B cell (primary cell): ENCODE measurements at regions not wholly inside any gene's neighbourhood (a gene's known extent, or its start where the extent isn't known, plus 50 kb on each side); places are given as distances from the start of the nearest gene placed in this dataset.

Experiments used
- ATAC-seq: fragments of 200-7000 bp; cut with Tn5 transposase; one replicate; pipeline ENCODE4 v1.10.0; 2021; ENCODE audit warnings: low read depth, mild to moderate bottlenecking, moderate number of reproducible peaks, moderate library complexity
- CTCF ChIA-PET: fragments of 350-600 bp; sonication (Branson Sonifier 250); formaldehyde crosslinking; loops from one replicate; lab custom pipeline; 2021; ENCODE audit warnings: antibody characterized with exemption, inconsistent platforms; lab: Charles Lee
- POLR2A ChIA-PET: fragments of 350-600 bp; sonication (Branson Sonifier 250); formaldehyde crosslinking; loops from one replicate; lab custom pipeline; 2021; ENCODE audit warnings: antibody characterized with exemption; lab: Charles Lee
- DNase-seq: peaks from one replicate; pipeline ENCODE4 v3.0.0; 2013
- H2AFZ ChIP-seq: 2 replicates; pipeline ENCODE4 v1.6.1; 2012; ENCODE audit warnings: mild to moderate bottlenecking, low read depth, low read length; ENCODE audit not compliant: insufficient read depth, poor library complexity, severe bottlenecking
- H3K27ac ChIP-seq, 2 donors: 1 replicate in 1 of 2; 2 replicates in 1 of 2; pipeline ENCODE4 v1.5.1; 2012 to 2013; ENCODE audit warnings: low read length in 2 of 2, mild to moderate bottlenecking in 2 of 2, moderate library complexity in 1 of 2
- H3K27me3 ChIP-seq, 4 experiments: fragments of 200-600 bp in 1 of 4; sonication (generic) in 1 of 4; replicated peaks in 1 of 4; 1 replicate in 2 of 4; 2 replicates in 2 of 4; pipeline versions ENCODE4 v1.6.1 to v1.7.0; 2013 to 2016; ENCODE audit warnings: low read length in 3 of 4, mild to moderate bottlenecking in 2 of 4, mixed read lengths in 1 of 4, moderate library complexity in 1 of 4; ENCODE audit not compliant: insufficient read depth in 4 of 4, control insufficient read depth in 3 of 4; ENCODE audit errors: control extremely low read depth in 1 of 4
- H3K36me3 ChIP-seq, 2 experiments: replicated peaks in 1 of 2; 1 replicate in 1 of 2; 2 replicates in 1 of 2; pipeline versions ENCODE4 v1.6.1 to v1.7.1; 2013; ENCODE audit warnings: low read length in 1 of 2; ENCODE audit not compliant: insufficient read depth in 2 of 2, control insufficient read depth in 1 of 2; ENCODE audit errors: control extremely low read depth in 1 of 2, extremely low read depth in 1 of 2
- H3K4me1 ChIP-seq, 2 donors: fragments of 200-600 bp in 1 of 2; sonication (generic) in 1 of 2; 1 replicate in 1 of 2; 2 replicates in 1 of 2; pipeline versions ENCODE4 v1.5.1 to v1.6.1; 2013 to 2017; ENCODE audit warnings: low read length in 2 of 2; ENCODE audit not compliant: control insufficient read depth in 2 of 2, insufficient read depth in 2 of 2
- H3K4me2 ChIP-seq: replicated peaks from 2 replicates; pipeline ENCODE3; 2012; ENCODE audit warnings: mild to moderate bottlenecking, low read depth, low read length; ENCODE audit not compliant: poor library complexity, severe bottlenecking
- H3K4me3 ChIP-seq, 5 experiments: fragments of 200-600 bp in 1 of 5; sonication (generic) in 1 of 5; 1 replicate in 3 of 5; 2 replicates in 2 of 5; pipeline versions ENCODE4 v1.5.1 to v1.7.0; 2011 to 2016; ENCODE audit warnings: low read length in 4 of 5, mild to moderate bottlenecking in 4 of 5, low read depth in 2 of 5, control low read depth in 1 of 5, moderate library complexity in 1 of 5; ENCODE audit not compliant: insufficient read depth in 1 of 5; ENCODE audit errors: control extremely low read depth in 1 of 5, extremely low read depth in 1 of 5
- H3K79me2 ChIP-seq: fragments of 200-600 bp; sonication (generic); one replicate; pipeline ENCODE4 v1.6.0; 2016; ENCODE audit warnings: low read length; ENCODE audit not compliant: control insufficient read depth, insufficient read depth
- H3K9ac ChIP-seq: fragments of 200-600 bp; sonication (generic); 2 replicates; pipeline ENCODE4 v1.6.1; 2017; ENCODE audit warnings: mild to moderate bottlenecking, low read length, moderate library complexity
- H3K9me3 ChIP-seq, 3 donors: one replicate each; pipeline versions ENCODE4 v1.6.1 to v1.7.1; 2013; ENCODE audit warnings: low read length in 2 of 3; ENCODE audit not compliant: control insufficient read depth in 2 of 3, insufficient read depth in 1 of 3; ENCODE audit errors: control extremely low read depth in 1 of 3
- H4K20me1 ChIP-seq: 2 replicates; pipeline ENCODE4 v1.6.0; 2012; ENCODE audit warnings: mild to moderate bottlenecking, low read length; ENCODE audit not compliant: insufficient read depth, control insufficient read depth, poor library complexity, severe bottlenecking
- H3K27ac Mint-ChIP-seq: one replicate; pipeline ENCODE4 v1.8.0; 2021; ENCODE audit warnings: mixed read lengths
- H3K27me3 Mint-ChIP-seq: one replicate; pipeline ENCODE4 v1.8.0; 2021; ENCODE audit warnings: mixed read lengths
- H3K4me1 Mint-ChIP-seq: one replicate; pipeline ENCODE4 v1.8.0; 2021; ENCODE audit warnings: mixed read lengths
- H3K4me3 Mint-ChIP-seq: one replicate; pipeline ENCODE4 v1.8.0; 2021; ENCODE audit warnings: mixed read lengths
- H3K9me3 Mint-ChIP-seq: one replicate; pipeline ENCODE4 v1.8.0; 2022; ENCODE audit warnings: mixed read lengths; ENCODE audit not compliant: insufficient read depth
- EZH2 ChIP-seq: IDR thresholded peaks from 2 replicates; pipeline ENCODE4 v1.6.1; 2012; ENCODE audit warnings: borderline replicate concordance, low read depth, mild to moderate bottlenecking, moderate library complexity, low read length; ENCODE audit not compliant: insufficient read depth, poor library complexity, severe bottlenecking
- WGBS: methylation state at CpG from one replicate; pipeline ENCODE4 v1.1.5; 2013; ENCODE audit warnings: missing lambda C conversion rate; ENCODE audit not compliant: insufficient coverage; 5-methylcytosine and 5-hydroxymethylcytosine counted together
- intact Hi-C: fragments of 100-400 bp; cut with micrococcal nuclease; formaldehyde crosslinking; loops from one replicate; pipeline ENCODE4 v1.10.0; 2022
- TF ChIP-seq, protein P1 (sequence below): fragments of 200-600 bp; IDR thresholded peaks from one replicate; pipeline ENCODE4 v1.8.0; 2022; ENCODE audit warnings: antibody characterized with exemption, mild to moderate bottlenecking

DNA sequence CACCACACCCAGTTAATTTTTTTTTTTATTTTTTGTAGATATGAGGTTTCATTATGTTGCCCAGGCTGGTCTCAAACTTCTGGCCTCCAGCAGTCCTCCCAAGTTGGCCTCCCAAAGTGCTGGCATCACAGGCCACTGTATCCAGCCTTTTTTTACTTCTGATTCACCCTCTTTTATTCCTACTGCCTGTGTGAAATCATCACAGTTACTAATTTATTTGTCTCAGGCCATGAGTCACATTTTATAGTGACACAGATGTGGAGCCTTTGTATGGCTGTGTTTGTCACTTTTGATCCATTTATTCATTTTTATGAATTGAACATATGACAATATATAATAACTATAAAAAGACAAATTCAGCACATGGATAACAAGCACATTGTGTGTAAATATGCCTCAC is 67.1 kb upstream of the SNX2 start:
- TF ChIP-seq, protein P1, sequence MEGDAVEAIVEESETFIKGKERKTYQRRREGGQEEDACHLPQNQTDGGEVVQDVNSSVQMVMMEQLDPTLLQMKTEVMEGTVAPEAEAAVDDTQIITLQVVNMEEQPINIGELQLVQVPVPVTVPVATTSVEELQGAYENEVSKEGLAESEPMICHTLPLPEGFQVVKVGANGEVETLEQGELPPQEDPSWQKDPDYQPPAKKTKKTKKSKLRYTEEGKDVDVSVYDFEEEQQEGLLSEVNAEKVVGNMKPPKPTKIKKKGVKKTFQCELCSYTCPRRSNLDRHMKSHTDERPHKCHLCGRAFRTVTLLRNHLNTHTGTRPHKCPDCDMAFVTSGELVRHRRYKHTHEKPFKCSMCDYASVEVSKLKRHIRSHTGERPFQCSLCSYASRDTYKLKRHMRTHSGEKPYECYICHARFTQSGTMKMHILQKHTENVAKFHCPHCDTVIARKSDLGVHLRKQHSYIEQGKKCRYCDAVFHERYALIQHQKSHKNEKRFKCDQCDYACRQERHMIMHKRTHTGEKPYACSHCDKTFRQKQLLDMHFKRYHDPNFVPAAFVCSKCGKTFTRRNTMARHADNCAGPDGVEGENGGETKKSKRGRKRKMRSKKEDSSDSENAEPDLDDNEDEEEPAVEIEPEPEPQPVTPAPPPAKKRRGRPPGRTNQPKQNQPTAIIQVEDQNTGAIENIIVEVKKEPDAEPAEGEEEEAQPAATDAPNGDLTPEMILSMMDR, result no peak
- no peak for TF ChIP-seq EZH2
- Histone ChIP-seq H3K27me3 (no peaks in the 10 kb centered on the region), H2AFZ (no peak overlapping the region), H3K4me2 (no peak overlapping the region), H3K9ac (no peak overlapping the region), H3K4me1 (peaks cover 24 to 25% of the 10 kb centered on the region in 2 donors), H3K79me2 (peaks cover 4% of the 10 kb centered on the region), H3K4me3 (no peak overlapping the region), H3K9me3 (no peaks in the 10 kb centered on the region), H3K27ac (no peak overlapping the region), H3K36me3 (no peaks in the 10 kb centered on the region), H4K20me1 (no peaks in the 10 kb centered on the region)
- Mint-ChIP-seq H3K4me3 (no peak overlapping the region), H3K27me3 (no peaks in the 10 kb centered on the region), H3K9me3 (no peaks in the 10 kb centered on the region), H3K4me1 (peaks cover 30% of the 10 kb centered on the region), H3K27ac (no peak overlapping the region)
- POLR2A ChIA-PET, result no interaction called here
- intact Hi-C loops, result loop anchor here (10.0 kb wide), 1 partner anchor 807 kb away; the partner anchor contains the start of gene CSNK1G3
- DNase-seq (no peak), ATAC-seq (no peak)
- CTCF ChIA-PET, result no interaction called here

DNA sequence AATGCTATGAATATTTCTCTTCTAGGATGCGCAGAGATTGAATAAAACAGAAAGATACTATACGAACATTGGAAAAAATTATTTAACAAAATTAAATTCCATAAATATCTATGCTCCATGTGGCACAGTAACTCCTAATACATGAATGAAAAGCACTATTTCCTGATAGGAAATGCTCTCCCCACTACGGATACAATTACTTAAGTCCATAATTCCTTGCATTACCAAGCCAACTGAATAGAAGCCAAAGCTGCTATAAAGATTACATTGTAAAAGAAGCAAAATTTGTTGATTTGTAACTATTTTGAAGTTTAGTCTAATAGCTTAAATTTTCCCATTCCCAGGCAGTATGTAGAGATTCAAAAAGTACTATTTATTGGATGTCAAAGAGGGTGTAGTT is 61.8 kb upstream of the SNX2 start:
- CTCF ChIA-PET, result no interaction called here
- Mint-ChIP-seq H3K4me1 (peaks cover 3% of the 10 kb centered on the region), H3K4me3 (no peak overlapping the region), H3K27me3 (no peaks in the 10 kb centered on the region), H3K27ac (no peak overlapping the region), H3K9me3 (no peaks in the 10 kb centered on the region)
- Histone ChIP-seq H3K9me3 (no peaks in the 10 kb centered on the region), H3K27ac (no peak overlapping the region), H2AFZ (no peak overlapping the region), H3K36me3 (no peaks in the 10 kb centered on the region), H3K9ac (no peak overlapping the region), H3K4me2 (no peak overlapping the region), H3K79me2 (peaks cover 4% of the 10 kb centered on the region), H3K27me3 (no peaks in the 10 kb centered on the region), H4K20me1 (no peaks in the 10 kb centered on the region), H3K4me3 (no peak overlapping the region), H3K4me1 (peaks cover 0 to 4% of the 10 kb centered on the region in 2 donors)
- intact Hi-C loops, result no loop called here
- POLR2A ChIA-PET, result no interaction called here
- ATAC-seq (no peak), DNase-seq (no peak)
- no peak for TF ChIP-seq EZH2
- TF ChIP-seq, protein P1, result no peak
- WGBS, result no CpG with 5 or more reads among the region's 3 CpGs
